Trophoblast cell (in vitro differentiated cells and primary cell): ENCODE measurements at regions not wholly inside any gene's neighbourhood (a gene's known extent, or its start where the extent isn't known, plus 50 kb on each side); places are given as distances from the start of the nearest gene placed in this dataset.
"Not testable (repeated sequence)": the region's sequence is repeated elsewhere in the genome, so short reads cannot be mapped to it uniquely, and the experiment has no call there.

ENCODE experiments used
- DNase-seq, 2 donors: peaks; one replicate each; pipeline ENCODE4 v3.0.0-alpha.2; 2016
- H2AFZ ChIP-seq: 2 replicates; pipeline ENCODE4 v1.6.1; 2013; ENCODE audit warnings: low read length, moderate library complexity, mild to moderate bottlenecking; ENCODE audit not compliant: insufficient read depth, poor library complexity
- H2AK5ac ChIP-seq: 2 replicates; pipeline ENCODE4 v1.6.1; 2013; ENCODE audit warnings: mild to moderate bottlenecking, low read length
- H2BK120ac ChIP-seq: 2 replicates; pipeline ENCODE4 v1.6.1; 2013; ENCODE audit warnings: low read length, mild to moderate bottlenecking, moderate library complexity; ENCODE audit not compliant: insufficient read depth, poor library complexity
- H2BK12ac ChIP-seq: 2 replicates; pipeline ENCODE4 v1.6.1; 2013; ENCODE audit warnings: mild to moderate bottlenecking, low read length, moderate library complexity
- H2BK5ac ChIP-seq: 2 replicates; pipeline ENCODE4 v1.6.1; 2013; ENCODE audit warnings: low read length, low read depth, moderate library complexity, mild to moderate bottlenecking; ENCODE audit not compliant: poor library complexity
- H3K14ac ChIP-seq: 2 replicates; pipeline ENCODE4 v1.6.1; 2013; ENCODE audit warnings: mild to moderate bottlenecking, low read length
- H3K18ac ChIP-seq: 2 replicates; pipeline ENCODE4 v1.6.1; 2013; ENCODE audit warnings: mild to moderate bottlenecking, low read length
- H3K23ac ChIP-seq: 2 replicates; pipeline ENCODE4 v1.6.1; 2013; ENCODE audit warnings: low read length
- H3K27ac ChIP-seq: 2 replicates; pipeline ENCODE4 v1.5.1; 2013; ENCODE audit warnings: low read depth, mild to moderate bottlenecking, inconsistent platforms, low read length, moderate library complexity
- H3K27me3 ChIP-seq: 2 replicates; pipeline ENCODE4 v1.6.1; 2013; ENCODE audit warnings: inconsistent platforms, mild to moderate bottlenecking, low read length, moderate library complexity; ENCODE audit not compliant: insufficient read depth
- H3K36me3 ChIP-seq, 2 experiments: 1 replicate in 1 of 2; 2 replicates in 1 of 2; pipeline ENCODE4 v1.6.1; 2013; ENCODE audit warnings: low read length in 2 of 2, mild to moderate bottlenecking in 2 of 2, moderate library complexity in 1 of 2; ENCODE audit not compliant: insufficient read depth in 2 of 2, control insufficient read depth in 1 of 2
- H3K4ac ChIP-seq: 2 replicates; pipeline ENCODE4 v1.6.1; 2013; ENCODE audit warnings: low read depth, mild to moderate bottlenecking, low read length, moderate library complexity
- H3K4me1 ChIP-seq, 2 experiments: 1 replicate in 1 of 2; 2 replicates in 1 of 2; pipeline ENCODE4 v1.6.1; 2013; ENCODE audit warnings: low read length in 2 of 2, mild to moderate bottlenecking in 2 of 2, moderate library complexity in 1 of 2; ENCODE audit not compliant: insufficient read depth in 2 of 2, control insufficient read depth in 1 of 2
- H3K4me2 ChIP-seq: 2 replicates; pipeline ENCODE4 v1.6.1; 2013; ENCODE audit warnings: inconsistent platforms, mild to moderate bottlenecking, low read length, moderate library complexity
- H3K4me3 ChIP-seq: 2 replicates; pipeline ENCODE4 v1.5.1; 2013; ENCODE audit warnings: mild to moderate bottlenecking, low read depth, low read length, inconsistent platforms
- H3K79me1 ChIP-seq: one replicate; pipeline ENCODE4 v1.6.1; 2013; ENCODE audit warnings: low read length
- H3K79me2 ChIP-seq: 2 replicates; pipeline ENCODE4 v1.6.1; 2013; ENCODE audit warnings: low read length, mild to moderate bottlenecking; ENCODE audit not compliant: control insufficient read depth, insufficient read depth, poor library complexity
- H3K9ac ChIP-seq: 2 replicates; pipeline ENCODE4 v1.6.1; 2013; ENCODE audit warnings: mild to moderate bottlenecking, low read length
- H3K9me3 ChIP-seq: 2 replicates; pipeline ENCODE4 v1.6.1; 2013; ENCODE audit warnings: low read depth, mild to moderate bottlenecking, control low read depth, inconsistent platforms, low read length; ENCODE audit not compliant: insufficient read depth
- H4K12ac ChIP-seq: 2 replicates; pipeline ENCODE4 v1.6.1; 2013; ENCODE audit warnings: low read depth, mild to moderate bottlenecking, low read length, moderate library complexity
- H4K8ac ChIP-seq: 2 replicates; pipeline ENCODE4 v1.6.1; 2013; ENCODE audit warnings: low read depth, mild to moderate bottlenecking, low read length, moderate library complexity
- H4K91ac ChIP-seq: one replicate; pipeline ENCODE4 v1.6.1; 2013; ENCODE audit warnings: low read depth, mild to moderate bottlenecking, low read length, moderate library complexity
- WGBS: extraction: QIAGEN DNeasy Blood & Tissue Kit; methylation state at CpG from one replicate; pipeline ENCODE4 v1.1.7; 2013; ENCODE audit warnings: missing lambda C conversion rate; ENCODE audit not compliant: insufficient read length, insufficient coverage; ENCODE audit errors: extremely low coverage; 5-methylcytosine and 5-hydroxymethylcytosine counted together

DNA sequence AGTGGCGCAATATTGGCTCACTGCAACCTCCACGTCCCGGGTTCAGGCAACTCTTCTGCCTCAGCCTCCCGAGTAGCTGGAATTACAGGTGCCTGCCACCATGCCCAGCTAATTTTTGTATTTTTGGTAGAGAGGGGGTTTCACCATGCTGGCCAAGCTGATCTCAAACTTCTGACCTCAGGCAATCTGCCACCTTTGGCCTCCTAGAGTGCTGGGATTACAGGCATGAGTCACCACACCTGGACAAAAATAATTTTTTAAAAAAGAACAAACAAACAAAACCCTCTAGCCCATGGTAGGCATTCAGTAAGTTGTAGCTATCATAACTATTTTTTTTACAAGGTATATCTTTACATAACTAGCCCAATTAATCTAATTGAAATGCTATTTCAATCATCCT lies 73.9 kb upstream of the CAPRIN1 start:
- no peak overlapping the region for H2BK12ac ChIP-seq
- H3K23ac ChIP-seq: no peak overlapping the region
- peak; percentile 54 to 82 for DNase-seq
- no peak overlapping the region for H4K12ac ChIP-seq
- H3K36me3 ChIP-seq: no peaks in the 10 kb centered on the region
- H3K14ac ChIP-seq: no peak overlapping the region
- no peaks in the 10 kb centered on the region for H3K79me1 ChIP-seq
- no peaks in the 10 kb centered on the region for H3K27me3 ChIP-seq
- WGBS: no CpG with 5 or more reads among the region's 4 CpGs
- H3K9ac ChIP-seq: no peak overlapping the region
- no peaks in the 10 kb centered on the region for H3K9me3 ChIP-seq
- H2BK5ac ChIP-seq: no peak overlapping the region
- no peaks in the 10 kb centered on the region for H3K79me2 ChIP-seq
- no peaks in the 10 kb centered on the region for H3K4me1 ChIP-seq
- no peak overlapping the region for H3K4me2 ChIP-seq
- H3K4me3 ChIP-seq: no peak overlapping the region
- H3K4ac ChIP-seq: no peak overlapping the region
- no peak overlapping the region for H2BK120ac ChIP-seq
- no peak overlapping the region for H3K27ac ChIP-seq
- H4K8ac ChIP-seq: no peak overlapping the region
- no peak overlapping the region for H3K18ac ChIP-seq
- no peak overlapping the region for H2AK5ac ChIP-seq
- H2AFZ ChIP-seq: no peak overlapping the region
- H4K91ac ChIP-seq: no peak overlapping the region

DNA sequence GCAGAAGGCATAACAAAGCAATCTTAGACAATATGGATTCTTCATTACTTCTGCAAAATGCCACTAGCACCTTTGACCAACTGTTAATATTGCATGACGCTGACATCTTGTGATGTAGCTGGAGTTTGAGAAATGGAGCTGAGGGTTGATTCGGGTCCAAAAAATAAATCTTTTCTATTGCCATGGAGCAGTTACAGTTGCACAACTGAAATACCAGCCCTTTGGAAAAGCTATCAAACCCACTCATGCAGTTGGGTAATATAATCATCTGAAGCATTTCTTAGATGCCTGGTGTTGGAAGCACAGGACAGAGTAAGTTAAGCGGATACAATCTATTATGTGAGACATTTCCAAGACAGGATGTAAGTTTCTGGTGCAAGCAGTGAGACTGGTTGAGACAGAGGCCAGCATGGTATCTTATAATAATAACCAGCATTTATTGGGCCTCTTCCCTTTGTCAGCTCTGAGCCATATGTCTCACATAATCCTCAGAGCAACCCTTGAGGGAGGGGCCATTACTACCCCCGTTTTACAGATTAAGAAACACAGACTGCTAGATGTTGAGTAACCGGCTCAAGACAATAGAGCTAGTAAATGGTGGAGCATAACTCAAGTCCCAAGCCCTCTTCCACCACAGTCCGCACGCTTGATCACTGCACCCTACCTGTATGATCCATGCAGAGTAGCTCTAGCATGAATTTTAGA lies 74.9 kb upstream of the CAPRIN1 start:
- no peak overlapping the region for H2BK12ac ChIP-seq
- H3K18ac ChIP-seq: no peak overlapping the region
- no peak overlapping the region for H2AFZ ChIP-seq
- WGBS: no CpG with 5 or more reads among the region's 7 CpGs
- H4K91ac ChIP-seq: no peak overlapping the region
- DNase-seq: peak; percentile 85 to 92
- H2AK5ac ChIP-seq: no peak overlapping the region
- H3K4me1 ChIP-seq: no peaks in the 10 kb centered on the region
- H4K12ac ChIP-seq: no peak overlapping the region
- H3K79me2 ChIP-seq: no peaks in the 10 kb centered on the region
- H3K27ac ChIP-seq: no peak overlapping the region
- H2BK120ac ChIP-seq: no peak overlapping the region
- H3K27me3 ChIP-seq: no peaks in the 10 kb centered on the region
- H3K9ac ChIP-seq: no peak overlapping the region
- H3K4me3 ChIP-seq: no peak overlapping the region
- H3K4me2 ChIP-seq: no peak overlapping the region
- H3K14ac ChIP-seq: no peak overlapping the region
- no peaks in the 10 kb centered on the region for H3K79me1 ChIP-seq
- H3K23ac ChIP-seq: peak overlapping the region; percentile 62
- no peaks in the 10 kb centered on the region for H3K9me3 ChIP-seq
- H4K8ac ChIP-seq: no peak overlapping the region
- H2BK5ac ChIP-seq: no peak overlapping the region
- H3K36me3 ChIP-seq: no peaks in the 10 kb centered on the region
- H3K4ac ChIP-seq: no peak overlapping the region

DNA sequence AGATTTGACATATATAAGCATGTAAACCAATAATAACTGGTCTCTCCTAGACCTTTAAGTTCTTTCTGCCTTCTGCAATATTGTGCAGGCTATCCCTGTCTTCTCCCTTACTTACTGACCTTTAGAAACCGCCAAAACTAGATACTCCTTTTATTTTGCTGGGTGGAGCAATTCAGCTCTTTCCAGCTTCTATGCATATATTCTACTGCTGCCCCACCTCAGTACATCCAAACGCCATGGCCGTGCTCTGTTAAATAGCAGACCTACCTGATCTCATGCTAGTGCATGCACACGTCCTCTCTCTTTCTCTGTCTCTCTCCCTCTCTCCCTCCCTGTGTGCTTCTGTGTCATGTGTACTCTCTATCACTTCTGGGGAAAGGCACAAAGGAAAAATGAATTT lies 76.7 kb upstream of the CAPRIN1 start:
- no peak overlapping the region for H3K23ac ChIP-seq
- no peak overlapping the region for H4K8ac ChIP-seq
- H3K79me2 ChIP-seq: no peaks in the 10 kb centered on the region
- no peaks in the 10 kb centered on the region for H3K79me1 ChIP-seq
- no peak overlapping the region for H4K12ac ChIP-seq
- H3K27me3 ChIP-seq: no peaks in the 10 kb centered on the region
- H2BK5ac ChIP-seq: no peak overlapping the region
- H3K9ac ChIP-seq: no peak overlapping the region
- H3K27ac ChIP-seq: no peak overlapping the region
- no peaks in the 10 kb centered on the region for H3K4me1 ChIP-seq
- H3K14ac ChIP-seq: no peak overlapping the region
- H3K4me3 ChIP-seq: no peak overlapping the region
- DNase-seq: no peak
- H2BK12ac ChIP-seq: no peak overlapping the region
- no peak overlapping the region for H3K4ac ChIP-seq
- H3K4me2 ChIP-seq: no peak overlapping the region
- WGBS: no CpG with 5 or more reads among the region's 4 CpGs
- H2AK5ac ChIP-seq: no peak overlapping the region
- H2AFZ ChIP-seq: no peak overlapping the region
- H3K18ac ChIP-seq: no peak overlapping the region
- H2BK120ac ChIP-seq: no peak overlapping the region
- H3K9me3 ChIP-seq: no peaks in the 10 kb centered on the region
- H4K91ac ChIP-seq: no peak overlapping the region
- no peaks in the 10 kb centered on the region for H3K36me3 ChIP-seq

DNA sequence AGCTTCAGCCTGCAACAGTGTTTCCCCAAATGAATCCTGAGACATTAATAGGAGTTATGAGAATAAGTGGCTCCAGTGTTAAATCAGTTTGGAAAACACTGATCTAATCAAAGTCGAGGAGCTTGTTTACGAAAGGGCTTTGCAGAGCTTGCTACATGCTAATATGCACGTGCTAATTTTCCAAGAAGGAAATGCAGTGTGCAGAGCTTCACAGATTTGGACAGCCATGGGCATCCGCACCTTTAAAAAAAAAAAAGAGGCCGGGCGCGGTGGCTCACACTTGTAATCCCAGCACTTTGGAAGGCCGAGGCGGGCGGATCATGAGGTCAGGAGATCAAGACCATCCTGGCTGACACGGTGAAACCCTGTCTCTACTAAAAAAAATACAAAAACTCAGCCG lies 79.7 kb upstream of the LMO2 start:
- H3K4me2 ChIP-seq, H3K9me3 ChIP-seq, H3K27ac ChIP-seq, H4K91ac ChIP-seq, H3K14ac ChIP-seq, H2AFZ ChIP-seq, H3K79me1 ChIP-seq, H3K4me1 ChIP-seq, H3K79me2 ChIP-seq, H3K23ac ChIP-seq, H3K18ac ChIP-seq, H3K36me3 ChIP-seq, H4K8ac ChIP-seq, H2BK12ac ChIP-seq, H2BK120ac ChIP-seq, H2BK5ac ChIP-seq, H4K12ac ChIP-seq, H3K4me3 ChIP-seq, H3K27me3 ChIP-seq, H2AK5ac ChIP-seq, H3K4ac ChIP-seq, H3K9ac ChIP-seq: not testable (repeated sequence)
- DNase-seq: peak in 1 of 2 donors; percentile 51
- WGBS: no CpG with 5 or more reads among the region's 12 CpGs
